Stimulated activated naive CD8-positive, alpha-beta T cell treated with anti-CD3 and anti-CD28 coated beads, Interleukin-15, Interleukin-2, amounts not matched to agents 100 ng/mL and 50 ng/mL, for 24 hours (primary cell): ENCODE measurements at regions not wholly inside any gene's neighbourhood (a gene's known extent, or its start where the extent isn't known, plus 50 kb on each side); places are given as distances from the start of the nearest gene placed in this dataset.

Experiments
- H3K27ac Mint-ChIP-seq: one replicate; pipeline ENCODE4 v1.8.0; 2021; ENCODE audit warnings: mild to moderate bottlenecking, mixed read lengths
- H3K27me3 Mint-ChIP-seq: one replicate; pipeline ENCODE4 v1.8.0; 2021; ENCODE audit warnings: mixed read lengths
- H3K36me3 Mint-ChIP-seq: one replicate; pipeline ENCODE4 v1.8.0; 2021; ENCODE audit warnings: low read depth, mixed read lengths
- H3K4me1 Mint-ChIP-seq: one replicate; pipeline ENCODE4 v1.8.0; 2021; ENCODE audit warnings: low read depth, mixed read lengths
- H3K4me3 Mint-ChIP-seq: one replicate; pipeline ENCODE4 v1.8.0; 2021; ENCODE audit warnings: mild to moderate bottlenecking, mixed read lengths
- H3K9me3 Mint-ChIP-seq: one replicate; pipeline ENCODE4 v1.8.0; 2021; ENCODE audit warnings: mixed read lengths

DNA sequence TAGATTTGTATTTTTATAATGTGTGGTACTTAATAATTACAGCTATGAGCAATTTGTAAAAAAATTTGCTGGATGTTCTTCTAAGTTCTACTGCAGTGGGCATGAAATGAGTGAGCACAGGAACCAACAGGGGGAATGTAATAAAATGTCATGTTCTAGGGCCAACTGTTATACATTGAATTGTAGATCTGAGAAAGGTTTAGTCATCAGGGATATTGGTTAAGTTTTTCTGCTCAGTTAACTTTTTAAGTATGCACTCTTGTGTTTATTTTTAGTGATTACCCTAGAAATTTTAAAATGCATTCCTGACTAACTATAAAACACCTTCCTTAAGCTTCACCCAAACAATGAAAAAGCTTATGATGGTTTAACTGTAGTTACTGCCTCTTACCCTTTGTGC, 101.8 kb downstream of the CAND1 start:
- H3K9me3 Mint-ChIP-seq, result peaks cover 12% of the 10 kb centered on the region

DNA sequence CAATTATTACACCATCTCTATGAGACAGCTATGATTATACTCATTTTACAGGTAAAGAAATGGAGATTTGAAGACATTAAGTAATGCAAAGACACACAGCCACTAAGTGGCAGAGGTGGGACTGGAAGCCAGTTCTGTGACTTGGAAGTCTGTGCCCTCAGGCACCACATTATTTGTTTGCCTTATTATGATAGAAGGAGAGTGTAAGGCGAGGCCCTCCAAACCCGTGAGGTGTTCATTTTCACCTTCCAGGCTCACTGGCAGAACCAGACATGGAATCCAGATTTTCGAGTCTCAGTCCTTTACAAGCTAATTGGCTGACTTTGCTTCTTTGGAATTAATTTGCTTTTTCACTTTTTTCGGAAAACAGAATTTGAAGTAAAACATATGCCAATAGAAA, 107.9 kb downstream of the CAND1 start:
- H3K9me3 Mint-ChIP-seq, result peaks cover 11% of the 10 kb centered on the region
- peaks cover 7% of the 10 kb centered on the region for H3K36me3 Mint-ChIP-seq
- no peaks in the 10 kb centered on the region for H3K27me3 Mint-ChIP-seq
- peaks cover under 1% of the 10 kb centered on the region for H3K4me1 Mint-ChIP-seq
- no peak overlapping the region for H3K4me3 Mint-ChIP-seq
- H3K27ac Mint-ChIP-seq, result no peak overlapping the region

More for the DNA sequence above, 101.8 kb downstream of the CAND1 start:
- no peak overlapping the region for H3K27ac Mint-ChIP-seq
- H3K36me3 Mint-ChIP-seq, result peaks cover 11% of the 10 kb centered on the region
- H3K27me3 Mint-ChIP-seq, result no peaks in the 10 kb centered on the region
- no peaks in the 10 kb centered on the region for H3K4me1 Mint-ChIP-seq
- H3K4me3 Mint-ChIP-seq, result no peak overlapping the region

DNA sequence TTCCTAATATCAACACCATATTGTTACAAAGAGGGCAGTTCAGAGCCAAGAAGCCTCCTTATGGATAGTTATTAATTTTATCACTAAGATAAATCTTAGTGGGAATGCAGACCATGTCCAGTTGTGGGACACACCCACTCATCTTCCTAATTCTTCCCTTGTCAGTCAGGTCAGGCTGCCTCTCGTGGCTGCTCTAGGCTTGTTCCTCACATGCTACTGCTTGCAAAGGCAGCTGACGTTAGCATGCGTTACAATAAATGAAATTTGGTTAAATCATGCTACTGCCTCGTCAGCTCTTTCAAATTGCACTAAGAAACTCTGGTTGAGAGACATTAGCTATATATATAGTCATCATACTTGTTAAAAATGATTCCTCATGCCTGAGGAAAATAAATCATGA, 108.4 kb downstream of the CAND1 start:
- Mint-ChIP-seq H3K36me3 (peaks cover 2% of the 10 kb centered on the region), H3K9me3 (peaks cover 6% of the 10 kb centered on the region), H3K27me3 (no peaks in the 10 kb centered on the region), H3K4me1 (peaks cover 6% of the 10 kb centered on the region), H3K27ac (no peak overlapping the region), H3K4me3 (no peak overlapping the region)

DNA sequence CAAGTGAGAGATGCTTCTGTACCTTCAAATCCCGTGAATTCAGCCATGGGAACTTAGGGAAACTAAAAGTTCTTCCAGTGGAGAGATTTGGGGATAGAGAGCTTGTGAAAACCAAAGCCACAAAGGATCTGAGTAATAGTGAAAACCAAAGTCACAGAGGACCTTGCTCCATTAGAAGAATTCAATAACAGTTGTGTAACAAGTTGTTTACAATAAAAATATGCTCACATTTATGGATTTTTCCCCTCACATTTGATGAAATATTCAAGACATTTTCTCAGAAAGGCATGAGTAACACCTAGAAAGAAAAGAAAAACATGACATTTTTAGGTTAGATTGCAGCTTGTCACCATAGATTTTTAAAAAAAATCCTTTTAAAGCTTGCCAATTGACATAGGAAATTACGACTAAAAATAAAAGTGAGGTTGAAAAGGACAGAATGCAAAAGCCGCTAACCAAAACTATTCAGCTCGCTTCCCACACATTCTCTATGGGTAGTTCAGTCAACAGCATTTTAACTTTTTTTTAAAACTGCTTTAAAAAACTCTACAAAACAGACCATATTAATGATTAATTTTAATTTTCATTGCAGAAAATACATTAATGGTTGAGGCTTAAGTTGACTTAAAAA, 113.2 kb downstream of the CAND1 start:
- Mint-ChIP-seq H3K36me3 (no peaks in the 10 kb centered on the region), H3K9me3 (no peaks in the 10 kb centered on the region), H3K4me3 (no peak overlapping the region), H3K4me1 (peaks cover 10% of the 10 kb centered on the region), H3K27ac (no peak overlapping the region), H3K27me3 (no peaks in the 10 kb centered on the region)

DNA sequence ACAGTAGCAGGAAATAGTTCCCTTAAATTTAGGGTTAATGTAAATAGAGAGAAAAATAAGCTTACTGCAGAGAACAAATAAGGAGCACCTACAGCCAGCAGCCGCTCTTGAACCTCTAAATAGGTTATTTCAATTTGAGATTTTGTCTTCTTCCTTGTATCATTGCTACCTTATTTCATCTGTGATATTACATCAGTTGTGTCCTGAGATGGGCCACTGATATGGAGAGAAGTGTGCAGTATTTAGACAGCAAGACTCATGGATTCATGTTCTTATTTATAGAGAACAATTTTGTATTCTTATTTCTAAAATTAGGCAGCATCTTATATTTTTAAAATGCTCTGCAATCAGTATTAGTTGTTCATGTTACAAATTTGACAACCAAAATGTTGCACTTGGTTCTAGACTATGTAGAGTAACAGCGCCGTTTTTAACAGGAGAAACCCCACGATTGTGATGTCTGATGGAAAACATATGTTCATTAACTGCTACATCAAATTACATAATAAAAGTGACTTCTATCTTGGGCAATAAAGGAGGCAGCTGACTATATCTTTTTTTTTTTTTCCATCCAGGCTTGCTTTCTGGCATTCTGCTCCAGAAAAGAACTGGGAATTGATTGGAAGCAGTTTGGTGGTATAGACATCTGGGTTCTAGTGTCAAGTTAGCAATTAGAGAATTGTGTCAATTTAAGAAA, 117.9 kb downstream of the CAND1 start:
- Mint-ChIP-seq H3K9me3 (no peaks in the 10 kb centered on the region), H3K27ac (no peak overlapping the region), H3K36me3 (no peaks in the 10 kb centered on the region), H3K27me3 (no peaks in the 10 kb centered on the region), H3K4me1 (peaks cover 9% of the 10 kb centered on the region), H3K4me3 (no peak overlapping the region)

DNA sequence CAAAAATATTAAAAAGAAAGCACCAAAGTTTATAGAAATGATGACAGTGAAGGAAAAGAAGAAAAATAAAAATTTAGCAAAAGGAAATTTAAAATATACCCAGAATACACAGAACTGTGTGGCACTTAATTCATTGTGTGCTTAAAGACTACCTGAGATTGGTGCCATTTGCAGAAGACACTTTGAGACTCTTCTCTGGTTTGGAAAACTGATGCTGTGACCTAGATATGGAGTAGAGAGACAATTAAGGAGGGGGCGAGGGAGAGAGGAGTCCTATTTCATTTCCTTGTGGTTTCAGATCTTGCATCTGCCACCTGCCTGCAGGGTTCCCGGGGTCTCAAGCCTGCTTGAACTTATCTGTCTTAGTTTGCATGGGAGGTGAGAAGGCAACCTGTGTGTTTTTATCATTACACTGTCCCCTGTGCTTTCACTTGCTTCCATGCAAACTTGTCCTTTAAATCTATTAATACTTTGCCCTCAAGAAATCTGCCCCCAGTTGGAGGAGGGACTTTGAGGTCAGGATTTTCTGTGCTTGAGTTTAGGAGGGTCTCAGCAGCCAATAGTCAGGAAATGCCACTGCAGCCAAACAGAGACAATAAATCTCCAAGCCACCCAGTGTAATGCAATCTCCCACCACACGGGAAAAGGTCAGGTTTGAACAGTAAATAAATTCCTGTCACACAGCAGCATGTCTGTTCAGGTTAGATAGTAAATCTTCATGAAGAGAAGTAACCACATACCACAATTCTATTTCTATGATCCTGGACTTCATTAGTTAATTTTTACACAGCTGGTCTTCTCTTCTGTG, 119.4 kb downstream of the CAND1 start:
- H3K36me3 Mint-ChIP-seq, result no peaks in the 10 kb centered on the region
- H3K27ac Mint-ChIP-seq, result no peak overlapping the region
- H3K4me1 Mint-ChIP-seq, result no peaks in the 10 kb centered on the region
- H3K27me3 Mint-ChIP-seq, result no peaks in the 10 kb centered on the region
- H3K4me3 Mint-ChIP-seq, result no peak overlapping the region
- H3K9me3 Mint-ChIP-seq, result no peaks in the 10 kb centered on the region

DNA sequence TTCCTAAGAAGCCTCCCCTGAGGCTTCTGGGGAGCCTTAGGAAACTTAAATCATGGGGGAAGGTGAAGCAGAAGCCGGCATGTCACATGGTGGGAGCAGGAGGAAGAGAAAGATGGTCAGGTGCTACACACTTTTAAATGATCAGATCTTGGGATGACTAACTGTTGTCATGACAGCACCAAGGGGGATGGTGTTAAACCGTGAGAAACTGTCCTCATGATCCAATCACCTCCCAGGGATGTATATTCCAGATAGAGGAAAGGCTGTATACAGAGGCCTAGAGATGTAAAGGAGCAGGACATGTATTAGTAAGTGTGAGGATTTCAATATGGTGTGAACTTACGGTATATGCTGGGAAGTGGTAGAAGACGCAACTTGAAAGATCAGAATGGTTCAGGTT, 121.1 kb downstream of the CAND1 start:
- no peak overlapping the region for H3K4me3 Mint-ChIP-seq
- no peak overlapping the region for H3K27ac Mint-ChIP-seq
- H3K36me3 Mint-ChIP-seq, result no peaks in the 10 kb centered on the region
- no peaks in the 10 kb centered on the region for H3K27me3 Mint-ChIP-seq
- H3K9me3 Mint-ChIP-seq, result no peaks in the 10 kb centered on the region
- H3K4me1 Mint-ChIP-seq, result no peaks in the 10 kb centered on the region

DNA sequence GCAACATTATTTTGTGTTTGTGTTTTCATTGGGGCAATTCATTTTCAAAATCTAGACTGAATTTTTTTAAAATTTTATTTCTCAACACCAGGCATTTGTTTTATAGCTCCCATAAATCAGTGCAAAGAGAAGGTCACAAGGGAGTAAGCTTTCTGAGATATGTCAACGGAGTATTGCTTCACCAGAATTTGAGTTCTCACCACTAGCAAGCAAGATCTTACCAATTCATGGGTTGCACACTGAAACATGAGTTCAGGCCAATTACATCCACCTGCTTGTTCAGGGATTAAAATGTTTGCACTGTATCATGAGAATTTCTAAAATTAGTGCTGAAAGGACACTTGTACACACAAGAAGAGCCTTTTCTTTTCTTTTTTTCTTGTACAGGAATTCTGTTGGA, 121.9 kb downstream of the CAND1 start:
- Mint-ChIP-seq H3K27ac (no peak overlapping the region), H3K27me3 (no peaks in the 10 kb centered on the region), H3K4me3 (no peak overlapping the region), H3K9me3 (no peaks in the 10 kb centered on the region), H3K4me1 (no peaks in the 10 kb centered on the region), H3K36me3 (no peaks in the 10 kb centered on the region)

DNA sequence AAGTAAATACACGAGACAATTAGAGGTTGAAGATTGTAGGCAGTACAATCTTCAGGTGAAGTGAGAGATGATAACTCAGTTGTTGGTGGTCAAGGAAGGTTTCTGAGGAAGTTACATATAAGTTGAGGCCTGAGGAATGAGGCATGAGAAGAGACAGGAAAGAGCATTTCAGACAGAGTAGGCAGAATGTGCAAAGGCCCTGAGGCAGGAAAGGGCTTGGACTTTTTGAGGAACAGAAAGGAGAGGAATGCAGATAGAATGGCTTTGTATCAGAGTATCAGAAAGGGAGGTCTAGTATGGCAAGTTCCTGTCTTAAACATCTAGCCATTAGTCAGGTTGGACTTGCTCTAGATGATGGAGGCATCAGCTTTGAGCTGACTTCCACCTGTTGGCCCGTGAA, 122.5 kb downstream of the CAND1 start:
- Mint-ChIP-seq H3K4me3 (no peak overlapping the region), H3K4me1 (no peaks in the 10 kb centered on the region), H3K27me3 (no peaks in the 10 kb centered on the region), H3K27ac (no peak overlapping the region), H3K36me3 (no peaks in the 10 kb centered on the region), H3K9me3 (no peaks in the 10 kb centered on the region)

DNA sequence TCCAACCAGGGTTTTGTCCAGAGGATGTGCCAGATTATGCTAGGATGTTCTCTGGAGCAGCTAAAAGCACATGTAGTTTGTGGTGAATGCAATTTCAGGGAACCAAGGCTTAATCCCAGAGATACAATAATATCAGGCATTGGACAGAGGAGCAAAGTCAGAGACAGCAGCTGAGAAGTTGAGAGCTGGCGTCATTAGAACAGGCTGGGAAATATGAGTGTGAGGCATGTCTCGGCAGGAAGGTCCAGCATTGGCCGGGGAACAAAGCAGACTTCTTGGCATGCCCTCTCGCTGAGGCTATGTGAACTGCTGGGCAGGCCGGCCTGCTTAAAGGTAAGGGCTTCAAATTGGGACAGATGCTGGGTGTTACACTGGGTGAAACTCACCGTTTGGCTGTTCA, 125.4 kb downstream of the CAND1 start:
- Mint-ChIP-seq H3K27me3 (no peaks in the 10 kb centered on the region), H3K4me1 (no peaks in the 10 kb centered on the region), H3K36me3 (no peaks in the 10 kb centered on the region), H3K27ac (no peak overlapping the region), H3K4me3 (no peak overlapping the region), H3K9me3 (no peaks in the 10 kb centered on the region)

DNA sequence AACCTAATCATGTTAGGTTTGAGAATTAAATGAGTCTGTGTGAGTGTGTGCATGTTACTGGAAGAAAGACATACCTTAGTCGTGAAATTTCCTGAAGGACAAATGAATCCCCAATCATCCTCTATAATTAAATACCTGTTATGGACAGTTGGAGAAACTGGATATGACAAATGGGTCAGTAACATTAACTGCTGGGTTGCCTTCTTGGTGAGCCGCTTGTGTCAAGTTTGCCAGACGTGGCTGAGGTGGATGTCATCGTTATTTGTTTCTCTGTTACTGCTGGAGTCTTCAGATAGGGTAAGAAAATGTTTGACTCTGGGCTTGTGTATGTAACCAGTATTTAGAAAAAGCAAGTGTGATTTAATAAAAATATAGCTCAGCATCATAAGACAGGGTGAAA, 131.6 kb downstream of the CAND1 start:
- H3K9me3 Mint-ChIP-seq, result peaks cover 4% of the 10 kb centered on the region
- H3K36me3 Mint-ChIP-seq, result peaks cover 6% of the 10 kb centered on the region
- H3K27ac Mint-ChIP-seq, result no peak overlapping the region

DNA sequence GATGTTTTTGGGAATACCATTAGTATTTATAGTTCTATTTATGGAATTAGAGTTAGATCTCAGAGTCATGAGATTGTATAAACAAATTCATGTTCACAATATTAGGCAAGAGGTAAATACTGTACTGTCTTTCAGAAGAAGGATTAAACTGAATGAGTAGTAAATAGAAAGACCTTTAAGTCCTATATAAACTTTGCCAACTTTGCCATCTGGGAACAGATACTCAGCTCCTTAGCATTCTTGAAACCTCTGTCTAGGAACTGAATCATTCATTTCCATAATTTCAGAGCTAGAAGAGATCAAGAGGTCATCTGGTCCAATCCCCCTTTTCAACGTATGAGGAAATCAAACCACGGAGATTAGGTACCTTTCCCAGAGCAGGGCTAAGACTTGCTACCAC, 141.1 kb downstream of the CAND1 start:
- Mint-ChIP-seq H3K4me3 (no peak overlapping the region), H3K36me3 (peaks cover 4% of the 10 kb centered on the region), H3K27ac (no peak overlapping the region), H3K27me3 (peaks cover 4% of the 10 kb centered on the region), H3K4me1 (no peaks in the 10 kb centered on the region), H3K9me3 (peaks cover 16% of the 10 kb centered on the region)

More for the DNA sequence above, 131.6 kb downstream of the CAND1 start:
- Mint-ChIP-seq H3K27me3 (peaks cover 4% of the 10 kb centered on the region), H3K4me1 (no peaks in the 10 kb centered on the region), H3K4me3 (no peak overlapping the region)

DNA sequence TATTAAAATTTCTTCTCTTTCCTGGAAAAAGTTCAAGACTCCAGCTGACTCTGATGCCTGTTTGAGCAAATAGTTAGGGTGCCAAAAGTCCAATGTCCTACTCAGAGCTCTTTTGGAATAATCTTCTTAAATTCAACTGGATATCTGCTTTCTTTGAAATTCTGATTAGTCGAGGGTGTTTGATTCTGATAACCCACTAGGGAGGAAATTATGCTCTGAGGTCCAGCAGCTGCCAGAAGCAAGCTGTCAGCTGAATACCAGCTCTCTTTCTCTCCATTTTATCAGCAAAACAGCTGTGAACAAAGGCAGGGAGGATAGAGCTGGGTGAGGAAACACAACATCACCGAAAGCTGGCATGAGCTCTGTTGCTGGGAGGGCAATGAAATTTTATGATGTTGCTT, 141.5 kb downstream of the CAND1 start:
- Mint-ChIP-seq H3K27me3 (peaks cover under 1% of the 10 kb centered on the region), H3K9me3 (peaks cover 13% of the 10 kb centered on the region), H3K4me1 (no peaks in the 10 kb centered on the region), H3K36me3 (no peaks in the 10 kb centered on the region), H3K4me3 (no peak overlapping the region), H3K27ac (no peak overlapping the region)

DNA sequence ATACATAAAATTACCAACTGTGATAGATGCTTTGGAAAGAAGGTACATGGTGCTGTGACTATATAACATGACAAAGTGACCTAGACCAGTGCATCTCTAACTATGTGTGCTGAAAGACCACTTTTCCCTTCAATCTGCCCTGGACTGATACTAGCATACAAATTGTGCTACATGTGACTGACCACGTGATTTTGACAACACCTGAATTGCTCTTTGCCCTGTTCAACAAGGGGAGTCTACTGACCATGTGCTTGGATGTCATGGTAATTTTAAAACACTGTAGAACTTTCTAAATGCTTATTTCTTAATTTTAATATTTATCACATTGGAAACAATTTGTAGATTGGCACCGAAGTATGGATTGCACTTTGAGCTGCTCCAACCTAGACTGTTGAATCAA, 142.4 kb downstream of the CAND1 start:
- Mint-ChIP-seq H3K27ac (no peak overlapping the region), H3K4me1 (no peaks in the 10 kb centered on the region), H3K4me3 (no peak overlapping the region), H3K9me3 (peaks cover 12% of the 10 kb centered on the region), H3K27me3 (no peaks in the 10 kb centered on the region), H3K36me3 (no peaks in the 10 kb centered on the region)

DNA sequence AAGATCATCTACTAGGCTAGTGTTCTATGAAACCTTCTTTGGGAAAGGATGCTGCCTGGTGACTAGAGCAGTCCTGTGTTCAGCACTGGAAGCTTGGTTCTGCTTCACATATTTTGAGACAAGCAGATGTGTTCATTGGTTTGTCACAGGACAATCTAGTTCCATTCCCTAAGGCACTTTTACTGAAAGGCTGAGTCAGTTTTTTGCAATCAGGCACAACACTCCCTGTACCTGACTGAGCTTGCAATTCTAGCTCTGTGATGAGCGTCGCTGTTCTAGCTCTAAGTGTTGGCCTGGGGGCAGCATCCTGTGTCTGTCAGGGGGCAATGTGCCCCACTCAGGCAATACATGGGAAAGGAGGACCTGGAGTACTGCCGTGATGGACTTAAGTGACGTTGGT, 144.4 kb downstream of the CAND1 start:
- H3K27me3 Mint-ChIP-seq, result no peaks in the 10 kb centered on the region
- H3K36me3 Mint-ChIP-seq, result no peaks in the 10 kb centered on the region
- H3K4me3 Mint-ChIP-seq, result no peak overlapping the region
- H3K4me1 Mint-ChIP-seq, result no peaks in the 10 kb centered on the region
- no peak overlapping the region for H3K27ac Mint-ChIP-seq
- H3K9me3 Mint-ChIP-seq, result peaks cover 17% of the 10 kb centered on the region
